ENCODE measurements at regions not wholly inside any gene's neighbourhood (a gene's known extent, or its start where the extent isn't known, plus 50 kb on each side); places are given as distances from the start of the nearest gene placed in this dataset.
"Not testable (repeated sequence)": the region's sequence is repeated elsewhere in the genome, so short reads cannot be mapped to it uniquely, and the experiment has no call there.

GRCh38 chr7:26937306-26937705, 72.9 kb upstream of the SKAP2 start:
- Histone ChIP-seq H3K79me2 (ENCODE audit: insufficient read depth, low read length) (no peaks in the 10 kb centered on the region), H3K9ac (ENCODE audit: low read length) (no peak overlapping the region), H3K27me3 (ENCODE audit: insufficient read depth, low read length) (no peaks in the 10 kb centered on the region), H3K4me3 (replicated peaks in 1 of 2; ENCODE audit: low read depth in 1 of 2, low read length in 2 of 2) (no peak overlapping the region), H3K9me3 (ENCODE audit: control insufficient read depth in 1 of 2, insufficient read depth in 1 of 2, low read depth in 1 of 2, low read length in 2 of 2) (no peaks in the 10 kb centered on the region), H3K36me3 (ENCODE audit: control insufficient read depth in 1 of 2, insufficient read depth in 2 of 2, low read length in 2 of 2) (no peaks in the 10 kb centered on the region), H2AFZ (ENCODE audit: low read depth, low read length, poor library complexity, severe bottlenecking) (no peak overlapping the region), H3K9me2 (ENCODE audit: insufficient read depth) (no peaks in the 10 kb centered on the region; the same call in 1 of the 2 replicates), H3K27ac (ENCODE audit: low read depth, low read length) (no peak overlapping the region), H3K4me2 (ENCODE audit: low read length) (no peak overlapping the region), H3K4me1 (ENCODE audit: control insufficient read depth in 1 of 2, insufficient read depth in 2 of 2, low read length in 2 of 2) (no peaks in the 10 kb centered on the region), H4K20me1 (ENCODE audit: insufficient read depth) (no peaks in the 10 kb centered on the region)
- DNase-seq (ENCODE audit: low read depth, low spot score) (no peak), ATAC-seq (no peak)
- CTCF ChIA-PET, result no interaction called here
- POLR2A ChIA-PET, result no interaction called here
- no TSS peak for BruUV-seq (replicated peaks)
- intact Hi-C loops (cut with micrococcal nuclease), result no loop called here
- RAD21 ChIA-PET (ENCODE audit: low non-redundant PET in 1 of 2, low total read pairs in 2 of 2, uncharacterized antibody in 2 of 2, unreplicated experiment in 2 of 2), result no interaction called here
- TF ChIP-seq ZFX (IDR thresholded peaks at IDR 0.05) (no peak), CBX3 (IDR thresholded peaks at IDR 0.05; ENCODE audit: low read depth) (no peak), ELF1 (IDR thresholded peaks at IDR 0.05; ENCODE audit: borderline replicate concordance, low read depth) (no peak), SP1 (IDR thresholded peaks at IDR 0.05; ENCODE audit: low read depth) (no peak), ZBTB33 (IDR thresholded peaks at IDR 0.05; ENCODE audit: extremely low read depth, insufficient replicate concordance, low read length) (no peak), EZH2phosphoT487 (IDR thresholded peaks at IDR 0.05; ENCODE audit: borderline replicate concordance) (no peak), MAX (IDR thresholded peaks at IDR 0.05) (no peak), REST (IDR thresholded peaks at IDR 0.05; ENCODE audit: low read depth) (no peak), ZNF274 (IDR thresholded peaks at IDR 0.05; ENCODE audit: low read depth, low read length) (no peak), SIN3A (IDR thresholded peaks at IDR 0.05; ENCODE audit: low read depth) (no peak)

GRCh38 chr7:26932616-26933015, 68.2 kb upstream of the SKAP2 start:
- H3K4me1 ChIP-seq (ENCODE audit: control insufficient read depth in 1 of 2, insufficient read depth in 2 of 2, low read length in 2 of 2); POLR2A ChIA-PET; H3K4me3 ChIP-seq (replicated peaks in 1 of 2; ENCODE audit: low read depth in 1 of 2, low read length in 2 of 2); H4K20me1 ChIP-seq (ENCODE audit: insufficient read depth); CTCF ChIA-PET; H3K9me3 ChIP-seq (ENCODE audit: control insufficient read depth in 1 of 2, insufficient read depth in 1 of 2, low read depth in 1 of 2, low read length in 2 of 2); H3K36me3 ChIP-seq (ENCODE audit: control insufficient read depth in 1 of 2, insufficient read depth in 2 of 2, low read length in 2 of 2); BruUV-seq (replicated peaks); ATAC-seq; H3K27ac ChIP-seq (ENCODE audit: low read depth, low read length); H3K27me3 ChIP-seq (ENCODE audit: insufficient read depth, low read length); intact Hi-C loops (cut with micrococcal nuclease); H3K4me2 ChIP-seq (ENCODE audit: low read length); H3K9ac ChIP-seq (ENCODE audit: low read length); RAD21 ChIA-PET (ENCODE audit: low non-redundant PET in 1 of 2, low total read pairs in 2 of 2, uncharacterized antibody in 2 of 2, unreplicated experiment in 2 of 2); H3K79me2 ChIP-seq (ENCODE audit: insufficient read depth, low read length); H2AFZ ChIP-seq (ENCODE audit: low read depth, low read length, poor library complexity, severe bottlenecking); DNase-seq (ENCODE audit: low read depth, low spot score); H3K9me2 ChIP-seq (ENCODE audit: insufficient read depth): not testable (repeated sequence)

All from HCT116 (cell line).